ENCODE measurements at regions not wholly inside any gene's neighbourhood (a gene's known extent, or its start where the extent isn't known, plus 50 kb on each side); places are given as distances from the start of the nearest gene placed in this dataset.

DNA sequence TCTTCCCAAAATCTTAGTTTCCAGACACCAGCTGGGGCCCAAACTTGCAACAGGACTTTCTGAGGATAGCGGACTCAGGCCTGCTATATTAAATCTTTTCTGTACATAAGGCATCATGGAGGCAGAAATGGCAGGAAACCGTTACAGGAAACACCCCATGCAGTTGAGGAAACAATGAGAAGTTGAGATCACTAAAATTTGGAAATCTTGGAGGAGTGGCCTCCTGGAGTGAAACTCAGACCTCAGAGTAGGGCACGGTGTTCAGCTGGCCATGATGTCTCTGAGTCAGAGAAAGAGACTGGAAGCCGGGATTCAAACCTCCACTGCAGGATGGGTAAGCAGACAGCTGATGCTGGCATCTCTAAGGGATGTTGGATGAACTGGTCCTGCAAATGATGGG, 372.6 kb upstream of the CTSO start:
- no peak overlapping the region for H3K4me3 ChIP-seq (ENCODE audit: low read length)
- no peaks in the 10 kb centered on the region for H3K4me1 Mint-ChIP-seq
- H3K36me3 Mint-ChIP-seq, result no peaks in the 10 kb centered on the region
- no peaks in the 10 kb centered on the region for H3K27me3 ChIP-seq (ENCODE audit: insufficient read depth, low read length, poor library complexity, severe bottlenecking)
- no peak overlapping the region for H3K27ac Mint-ChIP-seq
- no peaks in the 10 kb centered on the region for H3K4me1 ChIP-seq (ENCODE audit: insufficient read depth, low read length)
- ChIA-PET POLR2A (no interaction called here), CTCF (no interaction called here)
- no peak for DNase-seq
- no peaks in the 10 kb centered on the region for H3K36me3 ChIP-seq (ENCODE audit: insufficient read depth, low read length)
- H3K4me3 Mint-ChIP-seq, result no peak overlapping the region
- no peaks in the 10 kb centered on the region for H3K9me3 ChIP-seq (ENCODE audit: low read length)
- no peaks in the 10 kb centered on the region for H3K27me3 Mint-ChIP-seq
- peaks cover 0 to 14% (median 0%) of the 10 kb centered on the region in 5 donors for H3K9me3 Mint-ChIP-seq
- no peak overlapping the region for H3K27ac ChIP-seq (ENCODE audit: low read depth, low read length)

DNA sequence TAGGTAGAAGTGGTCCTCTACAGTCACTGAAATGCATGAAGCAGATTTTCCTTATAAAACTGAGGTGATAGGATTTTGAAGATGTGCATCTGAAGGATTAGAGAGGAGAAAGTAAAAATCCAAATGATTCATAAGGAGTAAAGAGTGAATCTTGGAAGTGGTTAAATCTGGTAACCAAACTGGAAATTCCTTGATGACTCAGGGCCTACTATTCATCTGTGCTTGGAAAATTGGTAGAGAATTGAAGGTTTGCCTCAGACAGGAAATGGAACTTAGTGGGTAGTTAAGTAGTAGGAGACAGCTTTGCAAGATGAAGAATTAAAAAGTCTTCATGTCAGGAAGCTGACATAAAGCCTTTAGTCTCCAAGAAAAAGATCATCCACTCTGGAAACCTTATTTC, 368.9 kb upstream of the CTSO start:
- CTCF ChIA-PET, result no interaction called here
- Histone ChIP-seq H3K36me3 (ENCODE audit: insufficient read depth, low read length) (no peaks in the 10 kb centered on the region), H3K4me3 (ENCODE audit: low read length) (no peak overlapping the region), H3K9me3 (ENCODE audit: low read length) (no peaks in the 10 kb centered on the region), H3K27ac (ENCODE audit: low read depth, low read length) (no peak overlapping the region), H3K4me1 (ENCODE audit: insufficient read depth, low read length) (no peaks in the 10 kb centered on the region), H3K27me3 (ENCODE audit: insufficient read depth, low read length, poor library complexity, severe bottlenecking) (no peaks in the 10 kb centered on the region)
- no peaks in the 10 kb centered on the region for H3K36me3 Mint-ChIP-seq
- H3K27ac Mint-ChIP-seq, result no peak overlapping the region
- H3K4me1 Mint-ChIP-seq, result no peaks in the 10 kb centered on the region
- no peaks in the 10 kb centered on the region for H3K27me3 Mint-ChIP-seq
- no peak overlapping the region for H3K4me3 Mint-ChIP-seq
- POLR2A ChIA-PET, result no interaction called here
- peaks cover 2 to 8% (median 5%) of the 10 kb centered on the region in 5 donors for H3K9me3 Mint-ChIP-seq
- DNase-seq, result no peak

DNA sequence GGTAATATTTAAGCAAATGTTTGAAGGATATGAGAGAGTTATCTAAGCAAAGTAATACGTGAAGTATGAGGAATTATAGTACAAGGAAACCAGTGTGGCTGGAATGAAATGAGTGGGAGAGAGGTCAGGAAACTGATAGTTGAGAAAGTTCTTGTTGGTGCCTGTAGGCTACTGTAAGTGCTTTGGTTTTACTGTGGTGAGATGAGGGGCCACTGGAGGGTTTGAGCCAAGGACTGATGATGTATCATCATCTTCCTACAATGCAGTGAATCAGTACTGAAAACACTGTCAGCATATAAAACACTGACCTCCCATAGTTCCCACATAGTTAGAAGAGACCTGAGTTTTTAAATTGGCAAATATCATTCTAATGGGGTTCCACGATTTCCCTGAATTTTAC, 367.5 kb upstream of the CTSO start:
- Mint-ChIP-seq H3K27me3 (no peaks in the 10 kb centered on the region), H3K4me1 (no peaks in the 10 kb centered on the region), H3K27ac (no peak overlapping the region), H3K9me3 (peaks cover 6 to 15% (median 9%) of the 10 kb centered on the region in 5 donors), H3K36me3 (no peaks in the 10 kb centered on the region), H3K4me3 (no peak overlapping the region)
- CTCF ChIA-PET, result no interaction called here
- no peaks in the 10 kb centered on the region for H3K9me3 ChIP-seq (ENCODE audit: low read length)
- H3K36me3 ChIP-seq (ENCODE audit: insufficient read depth, low read length), result no peaks in the 10 kb centered on the region
- no peaks in the 10 kb centered on the region for H3K27me3 ChIP-seq (ENCODE audit: insufficient read depth, low read length, poor library complexity, severe bottlenecking)
- H3K4me1 ChIP-seq (ENCODE audit: insufficient read depth, low read length), result no peaks in the 10 kb centered on the region
- H3K4me3 ChIP-seq (ENCODE audit: low read length), result no peak overlapping the region
- H3K27ac ChIP-seq (ENCODE audit: low read depth, low read length), result no peak overlapping the region
- POLR2A ChIA-PET, result no interaction called here
- DNase-seq, result no peak

DNA sequence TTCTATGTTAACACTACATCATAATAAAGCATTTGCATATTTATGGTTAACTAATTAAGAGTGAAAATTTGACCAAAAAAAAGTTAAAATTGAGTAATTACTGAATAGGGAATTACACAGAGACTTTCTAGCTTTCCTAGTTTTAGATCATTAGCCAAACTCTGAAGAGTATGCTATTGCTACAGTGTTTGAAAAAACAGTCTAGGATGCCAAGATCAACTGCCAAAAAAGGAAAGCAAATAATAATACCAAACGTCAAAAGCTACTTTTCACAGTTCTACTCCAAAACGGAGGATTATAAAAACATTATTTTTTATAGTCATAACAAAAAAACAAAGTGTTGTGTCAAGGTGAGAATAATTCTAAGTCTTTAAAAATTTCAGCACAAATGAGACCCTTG, 359.8 kb upstream of the CTSO start:
- DNase-seq, result no peak
- ChIA-PET POLR2A (no interaction called here), CTCF (no interaction called here)
- Histone ChIP-seq H3K36me3 (ENCODE audit: insufficient read depth, low read length) (no peaks in the 10 kb centered on the region), H3K27ac (ENCODE audit: low read depth, low read length) (no peak overlapping the region), H3K9me3 (ENCODE audit: low read length) (no peaks in the 10 kb centered on the region), H3K27me3 (ENCODE audit: insufficient read depth, low read length, poor library complexity, severe bottlenecking) (no peaks in the 10 kb centered on the region), H3K4me3 (ENCODE audit: low read length) (no peak overlapping the region), H3K4me1 (ENCODE audit: insufficient read depth, low read length) (no peaks in the 10 kb centered on the region)
- H3K27ac Mint-ChIP-seq, result no peak overlapping the region
- no peaks in the 10 kb centered on the region for H3K4me1 Mint-ChIP-seq
- H3K9me3 Mint-ChIP-seq, result peaks cover under 1 to 20% (median 6%) of the 10 kb centered on the region in 5 donors
- H3K27me3 Mint-ChIP-seq, result no peaks in the 10 kb centered on the region
- H3K36me3 Mint-ChIP-seq, result no peaks in the 10 kb centered on the region
- no peak overlapping the region for H3K4me3 Mint-ChIP-seq

DNA sequence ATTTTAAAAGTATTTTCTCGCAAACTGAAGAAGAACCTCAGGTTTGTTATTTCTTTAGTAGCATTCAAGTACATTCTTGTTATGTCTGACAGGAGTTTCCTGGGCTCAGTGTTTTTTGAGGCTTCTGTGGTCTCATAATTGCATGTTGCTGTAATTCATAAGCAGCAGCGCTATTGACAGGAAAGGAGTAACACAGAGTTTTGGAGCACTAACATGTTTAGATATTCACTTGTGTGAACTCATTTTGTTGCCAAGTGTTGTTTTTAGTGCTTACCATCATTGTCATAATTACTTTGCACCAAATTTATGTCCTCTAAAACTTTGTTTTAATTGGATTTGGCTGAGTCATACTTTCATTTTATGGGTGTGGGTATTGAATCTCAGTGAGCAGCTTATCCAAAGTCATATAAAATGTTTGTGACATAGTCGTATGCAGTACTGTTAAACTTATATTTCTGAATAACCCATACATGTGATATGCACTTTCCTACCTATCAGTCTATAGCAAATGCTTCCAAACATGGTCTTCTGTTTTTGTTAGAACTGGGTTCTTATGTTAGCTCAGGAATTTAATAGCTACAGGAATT, 358.7 kb upstream of the CTSO start:
- peaks cover 0 to 13% (median 4%) of the 10 kb centered on the region in 5 donors for H3K9me3 Mint-ChIP-seq

DNA sequence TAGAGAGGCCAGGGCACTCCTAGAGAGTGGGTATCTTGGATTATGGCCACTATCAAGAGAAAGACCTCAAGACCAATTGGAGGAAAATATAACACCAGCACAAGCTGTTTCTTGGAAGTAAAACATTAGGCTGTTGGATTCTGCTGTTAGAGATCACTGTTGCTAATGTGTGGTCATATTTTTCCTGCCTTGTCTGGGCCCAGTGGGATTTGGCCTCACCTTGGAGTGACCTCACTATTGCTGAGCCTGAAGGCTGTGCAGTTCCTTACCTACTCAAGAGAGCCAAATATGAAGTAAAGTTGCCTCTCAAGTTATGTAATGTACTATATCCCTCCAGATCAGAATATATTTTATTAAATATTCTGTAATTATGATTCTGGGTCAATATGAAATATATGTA, 355.4 kb upstream of the CTSO start:
- DNase-seq, result no peak
- Mint-ChIP-seq H3K36me3 (no peaks in the 10 kb centered on the region), H3K27me3 (no peaks in the 10 kb centered on the region), H3K9me3 (no peaks in the 10 kb centered on the region), H3K4me3 (no peak overlapping the region), H3K4me1 (no peaks in the 10 kb centered on the region), H3K27ac (no peak overlapping the region)
- Histone ChIP-seq H3K4me3 (ENCODE audit: low read length) (no peak overlapping the region), H3K27ac (ENCODE audit: low read depth, low read length) (no peak overlapping the region), H3K36me3 (ENCODE audit: insufficient read depth, low read length) (no peaks in the 10 kb centered on the region), H3K27me3 (ENCODE audit: insufficient read depth, low read length, poor library complexity, severe bottlenecking) (no peaks in the 10 kb centered on the region), H3K4me1 (ENCODE audit: insufficient read depth, low read length) (no peaks in the 10 kb centered on the region), H3K9me3 (ENCODE audit: low read length) (no peaks in the 10 kb centered on the region)
- ChIA-PET CTCF (no interaction called here), POLR2A (no interaction called here)

More for the DNA sequence above, 358.7 kb upstream of the CTSO start:
- H3K27me3 Mint-ChIP-seq, result no peaks in the 10 kb centered on the region
- ChIA-PET POLR2A (no interaction called here), CTCF (no interaction called here)
- no peak overlapping the region for H3K27ac Mint-ChIP-seq
- Histone ChIP-seq H3K27ac (ENCODE audit: low read depth, low read length) (no peak overlapping the region), H3K36me3 (ENCODE audit: insufficient read depth, low read length) (no peaks in the 10 kb centered on the region), H3K27me3 (ENCODE audit: insufficient read depth, low read length, poor library complexity, severe bottlenecking) (no peaks in the 10 kb centered on the region), H3K4me1 (ENCODE audit: insufficient read depth, low read length) (no peaks in the 10 kb centered on the region), H3K9me3 (ENCODE audit: low read length) (no peaks in the 10 kb centered on the region), H3K4me3 (ENCODE audit: low read length) (no peak overlapping the region)
- DNase-seq, result no peak
- no peaks in the 10 kb centered on the region for H3K4me1 Mint-ChIP-seq
- H3K36me3 Mint-ChIP-seq, result no peaks in the 10 kb centered on the region
- no peak overlapping the region for H3K4me3 Mint-ChIP-seq

DNA sequence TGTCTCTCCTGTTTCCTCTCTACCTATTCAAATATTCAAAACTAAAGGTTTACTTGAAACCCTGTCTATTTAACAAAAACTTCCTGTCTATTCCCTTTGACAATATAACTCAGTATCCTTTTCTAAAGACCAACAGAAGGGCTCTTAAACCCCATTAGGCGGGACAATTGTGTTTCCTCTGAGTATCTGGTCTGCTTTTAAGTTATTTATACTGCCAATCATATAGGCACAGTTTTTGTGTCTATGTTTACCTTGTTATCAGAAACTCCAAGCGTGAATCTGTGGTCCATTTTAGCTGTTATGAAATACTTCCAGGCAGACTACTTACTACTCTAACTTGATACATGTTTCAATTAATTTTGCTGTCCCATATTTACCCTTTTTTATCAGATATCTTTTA, 350.0 kb upstream of the CTSO start:
- Mint-ChIP-seq H3K4me3 (no peak overlapping the region), H3K27me3 (no peaks in the 10 kb centered on the region), H3K4me1 (no peaks in the 10 kb centered on the region), H3K27ac (no peak overlapping the region), H3K36me3 (no peaks in the 10 kb centered on the region), H3K9me3 (peaks cover 0 to 16% (median 6%) of the 10 kb centered on the region in 5 donors)
- Histone ChIP-seq H3K27me3 (ENCODE audit: insufficient read depth, low read length, poor library complexity, severe bottlenecking) (no peaks in the 10 kb centered on the region), H3K27ac (ENCODE audit: low read depth, low read length) (no peak overlapping the region), H3K9me3 (ENCODE audit: low read length) (no peaks in the 10 kb centered on the region), H3K4me1 (ENCODE audit: insufficient read depth, low read length) (no peaks in the 10 kb centered on the region), H3K4me3 (ENCODE audit: low read length) (no peak overlapping the region), H3K36me3 (ENCODE audit: insufficient read depth, low read length) (no peaks in the 10 kb centered on the region)
- ChIA-PET CTCF (no interaction called here), POLR2A (no interaction called here)
- DNase-seq, result no peak

DNA sequence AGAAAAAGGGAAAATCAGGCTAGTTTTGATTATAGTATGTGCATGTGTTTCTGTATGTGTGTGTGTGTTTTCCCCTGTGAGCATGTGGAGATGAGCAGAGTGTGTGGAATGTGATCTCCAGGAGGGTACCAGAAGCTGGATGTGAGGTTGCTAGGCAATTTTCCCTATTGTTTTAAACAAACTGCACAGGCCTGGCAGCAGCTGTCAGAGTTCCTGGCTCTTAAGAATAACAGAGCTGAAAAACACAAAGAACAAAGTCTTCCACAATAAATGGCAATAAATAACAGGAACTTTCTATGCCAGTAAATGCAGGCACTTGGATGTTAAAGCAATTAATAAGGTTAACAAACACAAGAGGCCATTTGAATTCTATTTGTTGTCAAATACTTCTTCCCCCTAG, 344.6 kb upstream of the CTSO start:
- H3K27me3 ChIP-seq (ENCODE audit: insufficient read depth, low read length, poor library complexity, severe bottlenecking), result no peaks in the 10 kb centered on the region
- no peaks in the 10 kb centered on the region for H3K4me1 Mint-ChIP-seq
- no peaks in the 10 kb centered on the region for H3K4me1 ChIP-seq (ENCODE audit: insufficient read depth, low read length)
- no peak overlapping the region for H3K4me3 ChIP-seq (ENCODE audit: low read length)
- H3K36me3 Mint-ChIP-seq, result no peaks in the 10 kb centered on the region
- ChIA-PET CTCF (no interaction called here), POLR2A (no interaction called here)
- H3K27ac ChIP-seq (ENCODE audit: low read depth, low read length), result no peak overlapping the region
- no peak overlapping the region for H3K27ac Mint-ChIP-seq
- no peaks in the 10 kb centered on the region for H3K36me3 ChIP-seq (ENCODE audit: insufficient read depth, low read length)
- H3K9me3 Mint-ChIP-seq, result peaks cover 0 to 11% (median 6%) of the 10 kb centered on the region in 5 donors
- H3K9me3 ChIP-seq (ENCODE audit: low read length), result no peaks in the 10 kb centered on the region
- DNase-seq, result no peak
- no peak overlapping the region for H3K4me3 Mint-ChIP-seq
- no peaks in the 10 kb centered on the region for H3K27me3 Mint-ChIP-seq

DNA sequence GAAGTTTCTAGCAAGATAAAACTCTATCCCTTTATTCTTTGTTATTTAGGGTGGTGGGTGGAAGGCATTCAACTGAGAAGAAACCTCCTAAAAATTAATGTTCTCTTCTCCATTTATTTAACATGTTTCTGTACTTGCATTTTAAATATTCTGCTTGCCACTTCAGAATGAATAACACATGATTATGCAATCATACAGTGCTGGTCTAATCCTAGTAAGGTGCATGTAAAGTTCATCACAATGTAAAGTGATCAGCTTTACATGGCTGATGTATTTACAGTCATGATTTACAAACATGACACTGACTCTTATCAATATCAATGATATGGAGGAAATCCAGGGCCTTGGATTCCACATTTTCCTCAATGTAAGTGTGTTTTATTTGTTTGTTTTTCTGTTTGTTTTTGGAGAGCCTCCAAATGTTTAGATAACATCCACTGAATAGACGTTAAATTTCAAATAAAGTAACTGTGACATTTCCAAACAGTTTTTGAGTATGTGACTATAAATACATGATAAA, 342.1 kb upstream of the CTSO start:
- H3K27me3 Mint-ChIP-seq, result no peaks in the 10 kb centered on the region
- POLR2A ChIA-PET, result no interaction called here
- Histone ChIP-seq H3K4me3 (ENCODE audit: low read length) (no peak overlapping the region), H3K4me1 (ENCODE audit: insufficient read depth, low read length) (no peaks in the 10 kb centered on the region), H3K27me3 (ENCODE audit: insufficient read depth, low read length, poor library complexity, severe bottlenecking) (no peaks in the 10 kb centered on the region), H3K36me3 (ENCODE audit: insufficient read depth, low read length) (no peaks in the 10 kb centered on the region), H3K27ac (ENCODE audit: low read depth, low read length) (no peak overlapping the region), H3K9me3 (ENCODE audit: low read length) (no peaks in the 10 kb centered on the region)
- DNase-seq, result no peak
- H3K9me3 Mint-ChIP-seq, result peaks cover 0 to 8% (median 3%) of the 10 kb centered on the region in 5 donors
- no peak overlapping the region for H3K27ac Mint-ChIP-seq
- no peak overlapping the region for H3K4me3 Mint-ChIP-seq
- CTCF ChIA-PET, result no interaction called here
- H3K4me1 Mint-ChIP-seq, result no peaks in the 10 kb centered on the region
- no peaks in the 10 kb centered on the region for H3K36me3 Mint-ChIP-seq

Measured in CD8-positive, alpha-beta memory T cell (primary cell).